Endothelial cell of umbilical vein (primary cell): ENCODE measurements at regions not wholly inside any gene's neighbourhood (a gene's known extent, or its start where the extent isn't known, plus 50 kb on each side); places are given as distances from the start of the nearest gene placed in this dataset.

Experiments
- CTCF ChIP-seq, 2 donors: IDR thresholded peaks; 1 replicate in 1 of 2; 2 replicates in 1 of 2; pipeline ENCODE4 v1.5.1; 2011; ENCODE audit warnings: low read length in 2 of 2, mild to moderate bottlenecking in 2 of 2, moderate library complexity in 2 of 2, control low read depth in 1 of 2, inconsistent platforms in 1 of 2, low read depth in 1 of 2; ENCODE audit not compliant: insufficient read depth in 1 of 2; ENCODE audit errors: extremely low read depth in 1 of 2
- EZH2 ChIP-seq: IDR thresholded peaks from 2 replicates; pipeline ENCODE4 v1.6.1; 2012; ENCODE audit warnings: borderline replicate concordance, low read depth, mild to moderate bottlenecking, moderate library complexity, low read length, inconsistent platforms; ENCODE audit not compliant: severe bottlenecking
- FOS ChIP-seq: IDR thresholded peaks from 2 replicates; pipeline ENCODE4 v1.6.1; 2011; ENCODE audit warnings: mild to moderate bottlenecking, low read length, moderate library complexity, borderline replicate concordance; ENCODE audit not compliant: insufficient read depth
- GATA2 ChIP-seq: IDR thresholded peaks from 2 replicates; pipeline ENCODE4 v1.7.0; 2011; ENCODE audit warnings: low read depth, mild to moderate bottlenecking, moderate library complexity, mixed read lengths, low read length; ENCODE audit not compliant: insufficient read length, insufficient read depth
- POLR2A ChIP-seq: IDR thresholded peaks from 2 replicates; pipeline ENCODE4 v1.6.1; 2012; ENCODE audit warnings: low read depth, mild to moderate bottlenecking, control low read depth, low read length
- POLR2AphosphoS5 ChIP-seq: IDR thresholded peaks from 2 replicates; pipeline ENCODE4 v1.6.1; 2012; ENCODE audit warnings: low read depth, mild to moderate bottlenecking, control low read depth, low read length, moderate library complexity; ENCODE audit not compliant: insufficient read depth

- TF ChIP-seq EZH2 (no peak), CTCF (IDR thresholded peaks at IDR 0.05; ENCODE audit: extremely low read depth in 1 of 2, insufficient read depth in 1 of 2, low read depth in 1 of 2, low read length in 2 of 2) (no peak), POLR2AphosphoS5 (no peak), POLR2A (no peak), FOS (no peak), GATA2 (no peak)
Measured at GRCh38 chr13:73737214-73737613, 397.0 kb downstream of the KLF12 start.
